ENCODE measurements at regions not wholly inside any gene's neighbourhood (a gene's known extent, or its start where the extent isn't known, plus 50 kb on each side); places are given as distances from the start of the nearest gene placed in this dataset.

DNA sequence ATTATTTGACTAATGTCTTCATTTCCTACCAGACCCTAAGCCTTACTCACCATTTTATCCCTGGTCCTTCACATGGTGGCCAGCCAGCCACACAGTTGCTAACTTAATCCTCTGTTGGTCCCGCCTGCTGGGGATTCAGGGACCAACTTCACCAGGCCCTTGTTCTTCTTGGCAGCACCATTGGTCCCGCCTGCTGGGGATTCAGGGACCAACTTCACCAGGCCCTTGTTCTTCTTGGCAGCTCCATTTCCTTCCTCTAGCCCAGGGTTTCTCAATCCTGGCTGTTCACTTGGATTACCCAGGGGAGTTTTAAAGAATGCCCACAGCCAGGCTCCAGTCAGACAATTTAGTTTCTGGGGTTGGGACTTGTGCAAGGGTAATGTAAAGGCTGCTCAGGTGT is 233.1 kb upstream of the CSF3R start:
- DNase-seq, result no peak

DNA sequence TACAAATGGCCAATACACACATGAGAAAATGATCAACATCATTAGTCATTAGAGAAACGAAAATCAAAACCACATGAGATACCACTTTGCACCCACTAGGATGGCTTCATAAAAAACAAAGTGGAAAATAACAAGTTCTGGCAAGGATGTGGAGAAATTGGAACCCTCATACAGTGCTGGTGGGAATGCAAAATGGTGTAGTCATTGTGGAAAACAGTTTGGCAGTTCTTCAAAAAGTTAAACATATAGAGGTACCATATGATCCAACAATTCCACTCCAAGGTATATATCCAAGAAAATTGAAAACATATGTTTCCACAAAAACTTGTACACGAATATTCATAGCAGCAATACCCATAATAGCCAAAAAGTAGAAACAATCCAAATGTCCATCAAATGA is 231.6 kb upstream of the CSF3R start:
- DNase-seq, result no peak

DNA sequence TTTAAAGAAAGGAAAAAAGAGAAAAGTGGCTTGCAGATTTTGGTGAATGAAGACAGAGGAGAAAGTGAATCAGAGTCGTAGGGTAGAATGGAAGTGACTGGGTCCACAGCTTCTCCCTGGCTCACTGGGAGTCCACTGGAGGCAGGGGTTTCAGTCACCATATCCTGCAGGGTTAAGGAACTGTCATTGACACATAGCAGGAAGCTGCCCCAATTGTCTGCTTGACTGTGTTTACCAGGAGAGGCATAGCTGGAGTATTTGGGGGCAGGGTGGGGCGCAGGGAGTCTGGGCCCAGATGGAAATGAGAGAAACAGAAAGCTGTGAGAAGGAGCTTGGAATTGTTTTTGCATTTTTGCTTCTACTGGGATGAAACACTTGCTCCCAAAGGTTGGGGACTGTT is 228.8 kb upstream of the CSF3R start:
- DNase-seq, result no peak

DNA sequence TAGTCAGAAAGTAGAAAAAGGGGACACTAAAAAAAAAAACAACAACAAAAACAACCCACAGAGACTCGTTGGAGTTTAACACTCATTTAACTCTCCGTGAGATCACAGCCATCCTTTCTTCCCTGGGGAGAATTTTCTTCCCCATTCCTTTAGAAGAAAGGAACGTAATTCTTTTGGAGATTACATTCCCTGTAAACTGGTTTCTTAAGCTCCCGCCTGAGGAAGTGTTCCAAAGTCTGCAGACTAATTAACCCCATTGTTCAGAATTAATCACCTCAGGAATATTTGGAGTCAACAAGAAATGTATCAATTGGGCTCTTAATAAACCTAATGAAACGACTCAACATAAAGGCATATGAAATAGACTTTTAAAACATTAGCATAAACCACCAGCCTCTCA is 228.2 kb upstream of the CSF3R start:
- DNase-seq, result no peak

DNA sequence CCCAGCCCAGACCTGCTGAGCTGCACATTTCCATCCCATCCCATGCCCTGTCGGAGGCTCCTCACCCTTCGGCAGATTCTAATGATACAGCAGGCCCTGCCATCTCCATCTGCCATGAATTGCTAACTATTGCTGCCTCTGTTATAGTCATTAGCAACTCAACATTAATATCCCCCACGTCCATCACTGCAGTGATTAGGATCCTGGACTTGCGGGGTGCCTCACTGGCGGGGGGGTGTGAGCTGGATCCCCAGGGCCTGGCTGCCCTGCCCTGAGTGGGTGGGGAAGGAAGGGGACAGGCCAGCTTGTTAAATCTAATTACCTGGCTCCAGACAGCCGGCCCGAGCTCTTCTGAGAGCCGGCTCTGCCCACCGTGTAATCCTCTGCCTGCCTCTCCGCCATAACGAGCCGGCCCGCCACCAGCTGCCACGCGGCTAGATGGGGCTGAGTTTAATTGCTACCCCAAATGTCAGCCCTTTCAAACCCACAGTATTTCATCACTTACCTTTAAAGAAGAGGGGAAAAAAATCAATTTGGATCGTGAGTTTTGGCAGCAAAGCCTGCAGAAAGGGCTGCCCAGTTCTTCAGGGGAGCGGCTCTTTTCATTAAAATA is 227.3 kb upstream of the CSF3R start:
- no peak for DNase-seq

DNA sequence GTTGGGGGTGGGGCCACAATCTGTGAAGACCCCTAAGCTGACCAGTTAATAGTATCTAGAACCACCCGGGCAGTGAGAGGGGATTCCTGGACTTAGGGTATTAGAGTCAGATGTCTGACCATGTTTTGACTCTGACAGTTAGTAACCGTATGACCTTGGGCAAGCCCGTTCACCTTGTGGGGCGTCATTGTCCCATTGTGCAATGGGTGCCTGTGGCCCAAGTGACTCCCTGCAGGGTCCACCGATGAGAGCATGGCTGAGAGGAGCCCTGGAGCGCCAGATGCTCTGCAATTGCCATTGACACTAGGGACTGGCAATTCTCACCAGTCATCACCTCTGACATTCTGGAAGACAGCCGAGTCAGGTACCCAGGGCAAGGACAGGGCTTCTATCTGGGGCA is 225.9 kb upstream of the CSF3R start:
- DNase-seq, result no peak

DNA sequence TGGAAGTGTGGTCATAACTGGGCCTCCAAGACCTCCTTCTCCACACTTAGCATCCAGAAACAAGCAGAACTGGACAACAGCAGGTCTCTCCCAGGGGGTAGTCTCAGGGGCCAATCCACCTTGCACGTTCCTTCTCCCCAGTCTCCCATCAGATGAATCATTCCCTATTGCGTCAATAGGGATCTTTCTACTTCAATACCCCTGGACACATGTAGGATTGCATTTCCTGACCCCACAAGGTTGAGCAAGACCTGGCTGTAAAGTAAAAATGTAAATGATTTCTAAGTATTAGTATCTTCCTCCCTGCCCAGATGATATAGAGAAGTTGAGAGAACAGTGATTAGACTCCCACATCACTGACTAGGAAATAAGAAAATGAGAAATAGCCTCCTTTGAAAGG is 224.5 kb upstream of the CSF3R start:
- peak; percentile 8 for DNase-seq

DNA sequence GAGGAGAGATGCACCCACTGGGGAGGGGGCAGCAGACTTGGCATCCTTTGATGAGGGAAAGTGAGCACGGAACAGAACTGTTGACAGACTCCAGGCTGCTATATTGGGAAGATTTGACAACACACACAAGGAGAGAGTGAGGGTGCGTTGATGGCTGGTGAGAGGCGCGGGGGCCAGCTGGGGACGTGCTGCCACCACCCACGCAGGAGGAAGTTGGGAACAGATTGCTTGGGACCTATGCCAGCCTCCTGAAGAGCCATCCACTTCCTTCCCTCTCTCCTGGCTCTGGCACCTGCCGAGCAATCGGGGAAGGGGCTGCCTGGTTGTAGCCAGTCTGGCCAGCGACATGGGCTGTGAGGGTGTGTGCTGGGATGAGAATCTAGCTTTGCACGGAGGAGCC is 223.7 kb upstream of the CSF3R start:
- no peak for DNase-seq

DNA sequence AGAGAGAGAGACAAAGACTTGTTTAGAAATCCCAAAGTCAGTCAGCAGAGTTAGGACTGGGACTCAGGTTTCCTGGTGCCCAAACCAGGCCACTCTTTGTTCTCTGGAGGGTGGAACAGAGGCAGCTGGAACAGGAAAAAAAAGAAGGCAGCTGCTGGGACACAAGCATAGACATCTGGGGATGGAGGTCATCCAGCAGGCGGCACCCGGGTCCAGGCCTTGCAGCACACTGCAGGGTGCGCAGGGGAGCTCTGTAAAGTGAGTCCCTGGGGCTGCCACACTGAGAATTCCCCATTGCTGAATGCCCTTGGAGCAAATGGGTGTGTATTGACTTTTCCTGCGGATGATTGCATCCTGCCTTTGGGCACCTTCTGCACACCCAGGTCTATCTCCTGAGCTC is 222.9 kb upstream of the CSF3R start:
- no peak for DNase-seq

DNA sequence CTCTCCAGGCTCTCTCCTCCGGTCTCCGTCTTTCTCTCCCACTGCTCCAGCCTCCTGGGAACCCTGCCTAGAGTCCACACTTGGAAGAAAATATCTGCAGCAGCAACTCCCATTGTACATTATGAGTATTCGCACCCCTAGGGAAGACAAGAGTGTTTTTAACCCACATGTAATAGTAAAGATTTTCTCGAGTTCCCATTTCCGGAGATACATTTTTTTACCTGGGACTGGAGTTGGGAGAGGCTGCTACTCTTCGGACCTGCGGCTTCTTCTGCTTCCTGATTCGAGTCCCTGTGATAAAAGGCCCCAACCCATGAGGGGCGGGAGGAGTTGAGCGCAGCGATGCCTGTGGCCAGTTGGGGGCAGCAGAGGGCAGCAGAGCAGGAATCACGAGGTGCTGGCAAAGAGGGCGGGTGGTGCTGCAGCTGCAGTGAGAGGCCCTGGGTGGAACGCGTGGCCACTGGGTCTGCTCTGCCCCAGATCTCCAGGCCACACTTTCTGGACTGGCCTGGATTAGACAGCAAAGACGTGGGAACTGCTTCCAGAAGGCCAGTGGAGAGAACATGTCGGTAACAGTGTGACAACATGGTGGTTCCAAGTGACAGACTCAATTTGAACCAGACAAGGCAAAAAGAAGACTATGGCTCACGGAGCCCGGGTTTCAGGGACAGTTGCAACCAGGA is 221.0 kb upstream of the CSF3R start:
- peak; percentile 66 for DNase-seq

DNA sequence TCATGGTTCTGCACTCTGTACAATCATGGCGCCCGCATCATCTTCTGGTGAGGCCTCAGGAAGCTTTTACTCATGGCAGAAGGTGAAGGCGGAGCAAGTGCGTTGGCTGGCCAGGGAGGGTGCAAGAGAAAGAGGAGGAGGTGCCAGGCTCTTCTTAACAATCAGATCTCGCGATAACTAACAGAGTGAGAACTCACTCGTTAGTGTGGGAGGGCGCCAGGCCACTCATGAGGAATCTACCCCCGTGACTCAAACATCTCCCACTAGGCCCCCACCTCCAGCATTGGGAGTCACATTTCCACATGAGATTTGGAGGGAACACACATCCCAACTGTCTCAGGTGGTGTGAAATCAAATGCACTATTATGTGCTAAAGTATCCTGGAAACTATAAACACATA is 220.2 kb upstream of the CSF3R start:
- DNase-seq, result no peak

DNA sequence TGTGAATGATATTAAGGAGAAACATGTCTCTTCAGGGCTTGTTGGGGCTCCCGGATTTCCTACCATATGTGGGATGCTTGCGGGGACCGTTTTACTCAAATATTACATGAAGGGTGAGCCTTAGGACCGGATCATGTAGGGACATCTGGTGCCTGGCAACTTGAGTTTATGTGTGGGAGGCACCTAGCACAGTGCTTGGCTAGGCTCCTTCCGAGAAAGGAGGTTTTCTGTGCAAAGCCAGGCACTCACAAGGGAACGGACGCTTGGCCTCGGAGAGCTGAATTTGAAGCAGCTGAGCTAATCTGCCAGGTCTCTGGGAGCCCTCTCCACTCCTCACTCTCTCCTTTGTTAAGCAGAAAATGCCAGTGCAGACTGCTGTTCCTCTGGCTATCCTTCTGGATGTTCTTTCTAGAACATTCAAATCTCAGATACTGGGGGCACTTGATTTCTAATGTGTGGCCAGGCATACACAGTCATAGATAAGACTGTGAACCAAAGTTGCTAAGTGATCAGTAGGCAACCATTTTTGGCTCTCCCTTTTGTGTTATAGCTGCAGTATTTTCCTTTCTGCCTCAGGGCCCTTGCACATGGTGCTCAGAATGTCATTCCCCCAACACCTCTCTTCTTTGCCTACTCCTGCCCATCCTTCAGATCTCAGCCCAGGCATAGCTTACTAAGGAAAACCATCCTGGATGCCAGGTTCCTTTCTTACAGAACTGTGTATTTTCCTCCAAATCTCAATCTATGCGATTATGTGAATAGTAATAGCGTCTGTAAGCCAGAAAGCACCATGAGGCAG is 216.6 kb upstream of the CSF3R start:
- no peak for DNase-seq

DNA sequence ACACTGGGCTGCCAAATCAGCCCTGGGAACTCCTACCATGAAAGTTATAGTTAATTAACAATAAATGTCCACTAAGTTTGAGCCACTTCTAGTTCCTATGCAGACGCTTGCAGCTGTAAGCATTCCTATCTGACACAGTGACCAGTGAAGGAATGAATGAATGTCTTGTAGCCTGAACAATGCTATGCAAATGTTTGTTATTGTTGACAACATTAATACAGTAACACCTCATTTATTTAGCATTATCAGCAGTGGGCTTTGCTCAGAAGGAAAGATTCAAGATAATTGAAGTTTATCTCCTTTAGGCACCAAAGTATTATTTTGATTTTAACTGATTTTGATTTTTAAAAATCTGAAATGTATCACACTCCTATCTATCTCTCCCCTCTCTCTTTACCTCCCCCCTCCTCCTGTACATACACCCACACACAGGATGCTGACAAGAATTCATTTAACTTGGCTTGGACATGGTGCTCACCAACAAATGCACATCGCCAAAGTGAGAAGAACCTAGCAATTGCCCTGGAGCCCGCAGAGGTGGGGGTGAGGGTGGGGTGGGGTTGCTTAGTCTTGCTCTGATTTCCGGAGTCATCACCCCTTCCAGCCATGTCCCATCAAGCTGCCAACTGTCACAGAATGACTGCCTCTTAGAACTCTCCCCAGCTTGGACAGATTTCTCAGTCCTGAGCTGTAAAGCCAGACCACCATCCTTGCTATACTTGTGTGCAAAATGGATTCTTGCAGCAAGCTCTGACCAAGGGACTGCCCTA is 215.3 kb upstream of the CSF3R start:
- no peak for DNase-seq

DNA sequence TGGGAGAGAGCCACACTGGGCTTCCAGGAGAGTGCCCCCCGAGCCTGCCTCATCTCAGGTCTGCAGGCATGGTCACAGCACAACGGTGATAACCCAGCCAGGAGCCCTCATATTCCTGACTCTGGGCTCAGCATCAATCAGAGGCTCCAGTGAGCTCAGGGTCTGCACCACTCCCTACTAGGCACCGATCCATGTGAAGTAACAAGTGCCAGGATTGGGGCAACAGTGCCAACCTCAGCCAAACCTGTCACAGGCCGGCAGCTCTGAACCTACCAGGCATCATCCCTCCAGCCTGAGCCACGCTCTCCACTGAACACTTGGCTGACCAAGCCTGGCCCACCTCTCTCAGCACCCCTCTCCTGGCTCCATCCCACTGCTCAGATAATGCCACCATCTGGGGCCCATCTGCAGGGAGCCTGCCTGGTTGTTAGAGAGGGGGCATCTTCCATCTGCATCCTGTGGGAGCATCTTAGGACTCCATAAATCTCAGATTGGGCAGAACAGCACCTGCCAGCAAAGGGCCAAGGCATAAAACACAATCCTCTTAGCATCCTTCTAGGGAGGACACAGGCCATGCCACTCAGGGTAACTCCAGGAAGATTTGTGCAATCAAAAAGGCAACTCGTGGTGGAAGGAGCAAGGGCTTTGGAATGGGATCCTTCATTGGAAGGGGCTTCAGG is 213.7 kb upstream of the CSF3R start:
- no peak for DNase-seq

DNA sequence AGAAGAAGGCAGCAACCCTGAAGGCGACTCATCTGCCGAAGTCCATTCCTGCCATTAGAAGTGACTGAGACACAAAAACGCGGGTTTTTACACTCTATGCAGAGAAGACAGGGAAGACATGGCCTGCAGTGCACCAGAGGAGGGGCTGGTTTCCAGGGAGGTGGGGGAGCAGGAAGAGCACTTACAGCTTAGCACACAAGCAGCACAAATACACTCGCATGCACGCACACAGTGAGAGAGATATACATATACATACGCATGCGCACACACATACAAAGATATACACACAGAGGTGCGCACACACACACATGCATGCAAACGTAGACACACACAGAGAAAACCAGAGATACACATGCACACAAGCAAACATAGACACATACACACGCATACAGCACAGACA is 210.9 kb upstream of the CSF3R start:
- DNase-seq, result no peak

DNA sequence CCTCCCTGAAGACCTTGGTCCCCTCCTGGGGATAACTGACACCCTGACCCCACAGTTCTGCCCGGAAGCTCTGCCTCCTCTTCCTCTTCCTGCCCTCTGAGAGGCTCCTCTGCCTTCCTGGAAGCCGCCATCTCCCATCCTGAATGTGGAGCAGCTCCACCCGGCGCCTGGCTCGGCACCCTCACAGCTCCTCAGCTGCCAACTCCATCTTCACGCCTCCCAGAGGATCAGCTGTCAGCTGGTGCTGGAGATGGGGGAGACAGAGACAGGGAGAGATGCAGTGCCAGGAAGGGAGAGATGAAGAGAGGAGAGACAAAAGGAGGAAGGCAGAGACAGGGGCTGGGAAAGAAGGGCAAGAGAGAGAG is 210.4 kb upstream of the CSF3R start:
- no peak for DNase-seq

DNA sequence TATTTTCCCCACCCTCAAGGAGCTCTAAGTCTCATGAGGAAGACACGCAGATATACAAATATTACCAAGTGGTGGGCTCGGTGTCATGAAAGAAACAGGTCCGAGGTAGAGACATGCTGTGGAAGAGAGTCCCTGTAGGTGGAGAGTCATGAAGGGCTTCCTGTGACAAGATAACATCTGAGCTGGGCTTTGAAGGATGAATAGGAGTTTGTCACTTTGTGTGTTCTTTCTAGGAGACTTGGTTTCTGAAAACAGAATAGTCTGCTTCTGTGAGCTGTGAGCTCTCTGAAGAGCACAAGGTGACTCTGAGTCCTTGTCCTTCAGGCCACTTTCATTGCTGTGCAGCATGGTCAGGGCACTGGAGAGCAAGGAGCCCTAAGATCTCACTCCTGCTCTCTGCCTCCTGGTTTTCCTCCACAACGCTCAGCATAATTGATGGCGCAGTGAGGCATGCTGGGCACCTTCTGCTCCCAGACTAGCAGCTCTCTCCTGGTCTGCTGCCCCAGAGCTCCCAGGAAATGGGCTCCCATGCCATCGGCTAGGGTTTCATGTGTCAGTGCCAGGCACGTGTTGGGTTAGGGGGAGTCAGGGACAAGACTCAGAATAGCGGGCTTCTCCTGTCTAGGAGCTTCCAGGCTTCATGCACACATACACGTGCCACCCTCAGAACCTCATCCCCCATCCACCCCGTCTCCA is 209.9 kb upstream of the CSF3R start:
- DNase-seq, result no peak

DNA sequence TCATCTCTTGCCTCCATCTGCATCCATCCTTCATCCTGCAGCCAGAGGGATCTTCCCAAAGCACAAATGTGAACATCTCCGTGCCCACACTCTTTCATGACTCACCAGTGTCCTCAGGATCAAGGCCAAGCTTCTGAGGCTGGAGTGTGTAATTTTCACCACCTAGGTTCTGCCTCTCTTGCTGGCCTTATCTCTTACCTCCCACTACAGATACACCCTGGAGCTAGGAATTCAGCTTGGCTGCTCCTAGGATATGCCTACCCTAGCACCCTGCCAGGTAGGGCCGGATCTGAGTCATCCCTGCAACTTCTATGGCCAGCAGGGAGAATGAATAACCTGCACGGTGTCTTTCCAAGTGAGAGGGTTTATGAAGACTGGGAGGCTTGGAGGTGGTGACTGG is 208.7 kb upstream of the CSF3R start:
- DNase-seq, result no peak

DNA sequence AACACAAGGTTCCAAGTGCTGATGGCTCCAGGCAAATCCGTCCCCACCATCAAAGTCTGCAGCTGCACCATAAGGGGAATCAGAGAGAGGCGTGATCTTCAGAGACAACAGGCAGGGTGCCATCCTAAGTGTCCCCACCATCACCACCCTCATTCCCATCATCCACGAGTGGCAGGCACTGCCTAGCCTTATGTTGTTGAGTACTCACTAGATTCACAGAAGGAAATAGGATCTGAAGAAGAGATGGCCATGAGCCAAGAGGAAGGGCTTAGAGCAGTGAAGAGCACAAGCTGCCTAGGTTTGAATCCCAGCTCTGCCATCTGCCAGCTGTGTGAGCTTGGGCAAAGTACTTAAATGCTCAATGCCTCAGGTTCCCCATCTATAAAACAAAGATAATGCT is 207.3 kb upstream of the CSF3R start:
- no peak for DNase-seq

DNA sequence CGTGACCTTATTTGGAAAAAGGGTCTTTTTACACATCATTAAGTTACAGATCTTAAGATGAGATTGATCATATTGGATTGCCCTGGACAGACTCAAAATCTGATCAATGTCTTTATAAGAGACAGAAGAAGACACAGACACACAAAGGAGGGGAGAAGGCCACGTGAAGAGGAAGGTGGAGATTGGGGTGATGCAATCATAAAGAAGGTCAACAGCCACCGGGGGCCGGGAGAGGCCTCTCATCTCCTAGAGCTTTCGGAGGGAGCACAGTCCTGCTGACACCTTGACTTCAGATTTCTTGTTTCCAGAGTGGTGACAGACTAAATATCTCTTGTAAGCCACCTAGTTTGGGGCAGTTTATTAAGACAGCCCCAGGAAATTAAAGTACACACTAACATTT is 204.6 kb upstream of the CSF3R start:
- DNase-seq, result no peak

DNA sequence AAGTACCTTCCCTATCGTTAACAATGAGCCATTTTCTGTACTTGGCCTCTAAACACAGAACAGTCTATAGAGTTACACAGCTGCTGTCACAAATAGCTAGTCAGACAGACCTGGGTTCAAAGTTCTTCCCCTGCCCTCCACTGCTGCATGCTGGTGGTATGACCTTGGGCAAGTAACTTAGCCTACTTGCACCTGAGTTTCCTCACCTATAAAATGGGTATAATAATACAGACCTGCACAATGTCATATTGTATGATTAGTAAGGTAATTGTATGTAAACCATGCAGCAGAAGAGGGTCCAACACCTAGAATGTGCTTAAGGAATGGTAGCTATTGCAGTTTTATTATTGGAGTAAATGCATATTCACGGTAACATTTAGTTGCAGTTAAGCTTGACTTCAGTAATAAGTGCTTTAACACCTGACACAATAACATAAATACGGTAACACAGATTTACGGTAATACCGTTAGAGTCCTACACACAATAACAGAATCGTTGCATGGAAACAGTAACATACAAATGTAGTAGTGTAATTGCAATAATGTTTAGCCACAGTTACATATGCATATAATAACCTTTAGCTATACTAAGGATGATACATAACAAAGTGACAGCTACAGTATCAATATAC is 193.3 kb upstream of the CSF3R start:
- no peak for DNase-seq

DNA sequence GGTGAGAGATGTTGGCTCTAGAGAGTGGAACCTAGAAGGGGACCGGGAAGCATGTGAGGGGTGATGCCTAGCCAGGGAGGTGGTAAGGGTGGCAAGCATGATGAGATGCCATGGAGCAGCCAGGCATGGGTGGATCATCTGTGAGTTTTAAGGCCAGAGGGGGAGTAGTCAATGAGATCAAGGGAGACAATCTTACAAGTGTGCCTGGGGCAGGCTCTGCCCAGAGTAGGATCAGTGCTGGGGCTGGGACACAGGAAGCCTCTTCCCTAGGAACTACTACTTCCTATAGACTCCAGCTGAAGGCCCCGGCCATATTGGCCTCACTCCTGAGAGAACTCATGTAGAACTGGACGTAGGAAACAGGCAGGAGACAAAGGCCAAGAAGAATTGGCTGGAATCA is 192.4 kb upstream of the CSF3R start:
- DNase-seq, result no peak
